Choroid plexus epithelial cell (primary cell): ENCODE measurements at regions not wholly inside any gene's neighbourhood (a gene's known extent, or its start where the extent isn't known, plus 50 kb on each side); places are given as distances from the start of the nearest gene placed in this dataset.
"Not testable (repeated sequence)": the region's sequence is repeated elsewhere in the genome, so short reads cannot be mapped to it uniquely, and the experiment has no call there.

Source experiments
- DNase-seq: peaks from one replicate; pipeline ENCODE4 v3.0.0-alpha.2; 2010; ENCODE audit warnings: low read depth
- H3K4me3 ChIP-seq: 2 replicates; pipeline ENCODE4 v1.5.1; 2011; ENCODE audit warnings: low read depth, mild to moderate bottlenecking, control low read depth, low read length, moderate library complexity
- CTCF ChIP-seq: conservative IDR thresholded peaks from 2 replicates; pipeline ENCODE4 v1.5.1; 2011; ENCODE audit warnings: low read depth, mild to moderate bottlenecking, control low read depth, inconsistent platforms, low read length, moderate library complexity

GRCh38 chrX:122115604-122116003, 1068.2 kb downstream of the GLUD2 start:
- DNase-seq: no peak
- TF ChIP-seq CTCF: no peak

GRCh38 chrX:122119361-122119760, 1064.7 kb upstream of the GRIA3 start:
- H3K4me3 ChIP-seq: no peak overlapping the region
- no peak for DNase-seq
- TF ChIP-seq CTCF: no peak

More at GRCh38 chrX:122115604-122116003, 1068.2 kb downstream of the GLUD2 start:
- no peak overlapping the region for H3K4me3 ChIP-seq

GRCh38 chrX:122122274-122122673, 1061.8 kb upstream of the GRIA3 start:
- no peak for TF ChIP-seq CTCF
- no peak for DNase-seq

GRCh38 chrX:122133478-122133877, 1050.6 kb upstream of the GRIA3 start:
- TF ChIP-seq CTCF: no peak
- no peak for DNase-seq
- no peak overlapping the region for H3K4me3 ChIP-seq

More at GRCh38 chrX:122122274-122122673, 1061.8 kb upstream of the GRIA3 start:
- H3K4me3 ChIP-seq: no peak overlapping the region

GRCh38 chrX:122134291-122134690, 1049.8 kb upstream of the GRIA3 start:
- no peak for TF ChIP-seq CTCF
- DNase-seq: no peak
- H3K4me3 ChIP-seq: no peak overlapping the region

GRCh38 chrX:122135070-122135469, 1049.0 kb upstream of the GRIA3 start:
- no peak for DNase-seq
- H3K4me3 ChIP-seq: no peak overlapping the region
- no peak for TF ChIP-seq CTCF

GRCh38 chrX:122140219-122140618, 1043.9 kb upstream of the GRIA3 start:
- H3K4me3 ChIP-seq, DNase-seq: not testable (repeated sequence)

- no peak overlapping the region for H3K4me3 ChIP-seq
- no peak for TF ChIP-seq CTCF
- no peak for DNase-seq
Measured at GRCh38 chrX:122154019-122154418, 1030.1 kb upstream of the GRIA3 start.
